Esophagus muscularis mucosa (tissue), 4 donors: ENCODE measurements at regions not wholly inside any gene's neighbourhood (a gene's known extent, or its start where the extent isn't known, plus 50 kb on each side); places are given as distances from the start of the nearest gene placed in this dataset.

ENCODE experiments used
- DNase-seq: peaks from one replicate; pipeline ENCODE4 v3.0.0-alpha.2; 2017; ENCODE audit errors: extremely low spot score
- H3K27ac ChIP-seq, 4 donors: fragments of 200-600 bp; sonication (generic); replicated peaks in 1 of 4; 1 replicate in 3 of 4; 2 replicates in 1 of 4; pipeline ENCODE4 v1.5.1; 2016 to 2019; ENCODE audit warnings: mild to moderate bottlenecking in 1 of 4
- H3K27me3 ChIP-seq, 4 donors: fragments of 200-600 bp; sonication (generic); one replicate each; pipeline versions ENCODE4 v1.5.1 to v1.6.0; 2016 to 2019
- H3K36me3 ChIP-seq, 4 donors: fragments of 200-600 bp; sonication (generic); one replicate each; pipeline ENCODE4 v1.5.1; 2016 to 2019
- H3K4me1 ChIP-seq, 4 donors: fragments of 200-600 bp; sonication (generic); one replicate each; pipeline ENCODE4 v1.5.1; 2016 to 2019
- H3K4me3 ChIP-seq, 4 donors: fragments of 200-600 bp; sonication (generic); 1 replicate in 2 of 4; 2 replicates in 2 of 4; pipeline ENCODE4 v1.5.1; 2016 to 2019; ENCODE audit warnings: mild to moderate bottlenecking in 4 of 4, moderate library complexity in 1 of 4
- H3K9me3 ChIP-seq, 4 donors: fragments of 200-600 bp; sonication (generic); 1 replicate in 3 of 4; 2 replicates in 1 of 4; pipeline ENCODE4 v1.5.1; 2016 to 2019
- EP300 ChIP-seq: sonication (generic); formaldehyde crosslinking; IDR thresholded peaks from one replicate; pipeline ENCODE4 v1.6.1; 2017; ENCODE audit warnings: antibody characterized with exemption
- POLR2A ChIP-seq: fragments of 450-650 bp; IDR thresholded peaks from one replicate; pipeline ENCODE4 v1.6.1; 2017; ENCODE audit warnings: antibody characterized with exemption, moderate library complexity, mild to moderate bottlenecking, low read depth
- POLR2AphosphoS5 ChIP-seq, 2 donors: sonication (generic); formaldehyde crosslinking; IDR thresholded peaks; one replicate each; pipeline ENCODE4 v1.6.1; 2017; ENCODE audit warnings: antibody characterized with exemption in 2 of 2
- WGBS: methylation state at CpG from one replicate; pipeline ENCODE4 v1.1.5; 2018; 5-methylcytosine and 5-hydroxymethylcytosine counted together
- intact Hi-C: fragments of 100-400 bp; cut with DNase I; formaldehyde crosslinking; loops from one replicate; pipeline ENCODE4 v1.15.1; 2023
- TF ChIP-seq, protein P1 (sequence below), 3 experiments: fragments of 200-600 bp in 2 of 3; fragments of 450-650 bp in 1 of 3; sonication (generic) in 2 of 3; IDR thresholded peaks; one replicate each; pipeline ENCODE4 v1.5.1; 2017 to 2019; ENCODE audit warnings: antibody characterized with exemption in 3 of 3, mild to moderate bottlenecking in 2 of 3, moderate library complexity in 1 of 3

DNA sequence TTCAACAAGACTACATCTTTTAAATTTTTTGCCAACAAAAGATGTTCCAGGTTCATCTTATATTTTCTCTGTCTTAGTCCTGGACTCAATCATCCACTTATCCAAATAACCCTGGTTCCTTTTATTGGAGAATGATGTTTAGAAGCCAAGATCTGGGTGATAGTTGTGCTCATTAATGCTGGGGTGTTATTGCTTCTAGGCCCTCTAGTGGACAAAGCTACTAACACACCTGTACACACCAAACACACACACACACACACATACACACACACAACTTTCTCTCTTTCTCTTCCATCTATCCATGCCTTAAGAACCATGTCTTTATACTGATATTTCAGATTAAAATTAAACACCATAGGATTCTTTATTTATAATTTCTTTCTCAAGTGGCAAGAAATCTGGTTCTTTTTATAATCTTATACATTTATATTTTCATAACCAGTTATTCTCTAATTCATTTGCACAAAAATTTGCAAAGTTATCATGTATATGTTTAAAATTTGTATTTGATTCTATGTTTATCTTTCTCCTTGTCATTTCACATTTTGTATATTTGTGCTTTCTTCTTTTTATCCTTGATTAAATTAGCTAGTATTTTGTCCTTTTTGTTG is 179.1 kb upstream of the SMIM23 start:
- no peak overlapping the region for H3K4me3 ChIP-seq
- H3K4me1 ChIP-seq = no peaks in the 10 kb centered on the region
- H3K27ac ChIP-seq = no peak overlapping the region
- H3K36me3 ChIP-seq = no peaks in the 10 kb centered on the region
- intact Hi-C loops = no loop called here
- peaks cover 0 to 9% (median 3%) of the 10 kb centered on the region in 4 donors for H3K9me3 ChIP-seq
- peaks cover 0 to 15% (median 0%) of the 10 kb centered on the region in 4 donors for H3K27me3 ChIP-seq
- DNase-seq = no peak
- TF ChIP-seq, protein P1, sequence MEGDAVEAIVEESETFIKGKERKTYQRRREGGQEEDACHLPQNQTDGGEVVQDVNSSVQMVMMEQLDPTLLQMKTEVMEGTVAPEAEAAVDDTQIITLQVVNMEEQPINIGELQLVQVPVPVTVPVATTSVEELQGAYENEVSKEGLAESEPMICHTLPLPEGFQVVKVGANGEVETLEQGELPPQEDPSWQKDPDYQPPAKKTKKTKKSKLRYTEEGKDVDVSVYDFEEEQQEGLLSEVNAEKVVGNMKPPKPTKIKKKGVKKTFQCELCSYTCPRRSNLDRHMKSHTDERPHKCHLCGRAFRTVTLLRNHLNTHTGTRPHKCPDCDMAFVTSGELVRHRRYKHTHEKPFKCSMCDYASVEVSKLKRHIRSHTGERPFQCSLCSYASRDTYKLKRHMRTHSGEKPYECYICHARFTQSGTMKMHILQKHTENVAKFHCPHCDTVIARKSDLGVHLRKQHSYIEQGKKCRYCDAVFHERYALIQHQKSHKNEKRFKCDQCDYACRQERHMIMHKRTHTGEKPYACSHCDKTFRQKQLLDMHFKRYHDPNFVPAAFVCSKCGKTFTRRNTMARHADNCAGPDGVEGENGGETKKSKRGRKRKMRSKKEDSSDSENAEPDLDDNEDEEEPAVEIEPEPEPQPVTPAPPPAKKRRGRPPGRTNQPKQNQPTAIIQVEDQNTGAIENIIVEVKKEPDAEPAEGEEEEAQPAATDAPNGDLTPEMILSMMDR (IDR thresholded peaks at IDR 0.05) = peak in 1 of 3 experiments; percentile 14
- no peak for TF ChIP-seq POLR2AphosphoS5 (IDR thresholded peaks at IDR 0.05)

DNA sequence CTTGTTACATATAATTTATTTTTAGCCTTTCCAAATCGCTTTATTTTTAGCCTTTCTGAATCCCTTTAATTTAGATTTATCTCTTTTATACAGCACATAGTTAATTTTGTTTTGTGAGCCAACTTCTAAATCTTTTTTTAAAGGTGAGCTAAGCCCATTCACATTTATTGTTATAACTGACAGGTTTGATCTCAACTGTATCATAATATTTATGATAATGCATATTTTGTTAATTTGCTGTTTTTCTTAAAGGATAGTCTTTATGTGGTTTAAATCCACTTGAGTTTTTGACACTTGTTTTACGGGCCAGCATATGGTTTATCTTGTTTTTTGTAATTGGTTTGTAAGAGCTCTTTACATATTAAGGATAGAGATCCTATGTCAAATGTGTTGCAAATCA is 177.8 kb upstream of the SMIM23 start:
- Histone ChIP-seq H3K27ac (no peak overlapping the region), H3K36me3 (no peaks in the 10 kb centered on the region), H3K9me3 (peaks cover 0 to 9% (median 3%) of the 10 kb centered on the region in 4 donors), H3K4me3 (no peak overlapping the region), H3K27me3 (peaks cover 0 to 23% (median 0%) of the 10 kb centered on the region in 4 donors), H3K4me1 (no peaks in the 10 kb centered on the region)
- DNase-seq = no peak
- TF ChIP-seq, protein P1 (IDR thresholded peaks at IDR 0.05) = no peak
- no peak for TF ChIP-seq POLR2A
- no peak for TF ChIP-seq EP300
- no peak for TF ChIP-seq POLR2AphosphoS5 (IDR thresholded peaks at IDR 0.05)
- intact Hi-C loops = no loop called here
- WGBS = 82% methylated on average over 2 of the region's 2 CpGs

DNA sequence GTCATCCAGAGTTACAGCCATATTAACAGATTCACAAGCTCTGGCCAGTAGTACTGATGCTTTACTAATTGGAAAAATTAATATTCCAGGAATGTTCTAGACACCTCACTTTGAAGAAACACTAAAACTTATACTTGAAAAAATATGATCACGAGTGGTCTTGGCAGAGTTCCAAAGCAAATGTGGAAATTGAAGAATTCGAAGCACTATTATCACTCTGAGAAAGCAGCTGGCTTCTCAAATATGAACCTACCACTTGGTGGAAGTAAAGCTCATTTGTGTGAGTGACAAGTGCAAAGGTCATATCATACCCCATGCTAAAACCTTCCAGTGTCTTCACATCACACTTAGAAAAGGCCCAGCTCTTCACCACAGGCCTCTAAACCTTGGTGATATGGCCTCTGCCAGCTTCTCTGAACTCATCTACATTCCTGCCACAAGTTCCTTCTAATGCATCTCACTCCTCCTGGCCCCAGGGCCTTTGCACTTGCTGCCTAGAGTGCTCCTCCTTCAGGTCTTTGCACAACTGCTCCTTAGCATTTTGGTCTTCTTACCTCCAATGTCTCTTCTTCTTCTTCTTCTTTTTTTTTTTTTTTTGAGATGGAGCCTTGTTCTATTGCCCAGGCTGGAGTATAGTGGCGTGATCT is 175.7 kb upstream of the SMIM23 start:
- Histone ChIP-seq H3K36me3 (no peaks in the 10 kb centered on the region), H3K9me3 (peaks cover 0 to 9% (median 3%) of the 10 kb centered on the region in 4 donors), H3K27me3 (peaks cover 0 to 43% (median 0%) of the 10 kb centered on the region in 4 donors), H3K27ac (no peak overlapping the region), H3K4me1 (no peaks in the 10 kb centered on the region), H3K4me3 (no peak overlapping the region)
- no peak for TF ChIP-seq POLR2A
- no peak for TF ChIP-seq EP300
- TF ChIP-seq, protein P1 (IDR thresholded peaks at IDR 0.05) = no peak
- no peak for TF ChIP-seq POLR2AphosphoS5 (IDR thresholded peaks at IDR 0.05)
- DNase-seq = no peak
- WGBS = 65% methylated on average over 3 of the region's 3 CpGs
- intact Hi-C loops = loop anchor here (10.0 kb wide), 1 partner anchor 185 kb away; no protein-coding TSS in a partner anchor

DNA sequence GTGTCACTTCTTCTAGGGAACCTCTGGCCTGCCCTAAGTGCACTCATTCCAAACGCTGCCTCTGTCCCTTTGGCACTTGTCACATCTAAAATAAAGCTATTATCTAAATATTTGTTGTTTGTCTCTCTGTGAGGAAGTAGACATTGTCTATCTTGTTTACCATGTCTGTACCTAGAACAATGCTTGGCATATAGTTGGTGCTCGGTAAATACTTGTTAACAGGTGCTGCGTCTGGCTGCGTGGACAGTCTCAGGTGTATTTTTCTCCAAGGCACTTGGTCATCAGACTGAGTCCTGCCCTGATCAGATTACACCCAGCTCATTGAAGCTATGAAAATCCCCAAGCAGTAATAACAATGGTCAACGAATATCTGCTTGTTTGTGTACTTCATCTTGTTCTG is 174.9 kb upstream of the SMIM23 start:
- peaks cover 0 to 50% (median 0%) of the 10 kb centered on the region in 4 donors for H3K27me3 ChIP-seq
- peaks cover 0 to 9% (median 3%) of the 10 kb centered on the region in 4 donors for H3K9me3 ChIP-seq
- no peak overlapping the region for H3K27ac ChIP-seq
- H3K36me3 ChIP-seq = no peaks in the 10 kb centered on the region
- no peak for TF ChIP-seq POLR2A
- TF ChIP-seq, protein P1 (IDR thresholded peaks at IDR 0.05) = no peak
- TF ChIP-seq EP300 = no peak
- no peak for TF ChIP-seq POLR2AphosphoS5 (IDR thresholded peaks at IDR 0.05)
- intact Hi-C loops = loop anchor here (10.0 kb wide), 1 partner anchor 186 kb away; no protein-coding TSS in a partner anchor
- WGBS = 65% methylated on average over 5 of the region's 5 CpGs
- no peaks in the 10 kb centered on the region for H3K4me1 ChIP-seq
- H3K4me3 ChIP-seq = no peak overlapping the region
- DNase-seq = no peak
